M059J (cell line): ENCODE measurements at regions not wholly inside any gene's neighbourhood (a gene's known extent, or its start where the extent isn't known, plus 50 kb on each side); places are given as distances from the start of the nearest gene placed in this dataset.

Experiments used
- DNase-seq: peaks from one replicate; pipeline ENCODE4 v3.0.0-alpha.2; 2012; ENCODE audit warnings: low read depth

DNA sequence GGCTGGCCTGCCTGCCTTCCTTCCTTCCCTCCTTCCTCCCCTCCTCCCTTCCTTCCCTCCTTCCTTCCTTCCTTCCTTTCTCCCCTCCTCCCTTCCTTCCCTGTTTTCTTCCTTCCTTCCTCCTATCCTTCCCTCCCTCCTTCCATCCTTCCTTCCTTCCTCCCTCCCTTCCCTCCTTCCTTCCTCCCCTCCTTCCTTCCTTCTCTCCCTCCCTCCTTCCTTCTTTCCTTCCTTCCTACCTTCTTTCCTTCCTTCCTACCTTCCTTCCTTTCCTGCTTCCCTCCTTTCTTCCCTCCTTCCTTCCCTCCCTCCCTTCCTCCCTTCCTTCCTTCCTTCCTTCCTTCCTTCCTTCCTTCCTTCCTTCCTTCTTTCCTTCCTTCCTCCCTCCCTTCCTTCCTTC is 70.1 kb upstream of the PTGFR start:
- DNase-seq: no peak

DNA sequence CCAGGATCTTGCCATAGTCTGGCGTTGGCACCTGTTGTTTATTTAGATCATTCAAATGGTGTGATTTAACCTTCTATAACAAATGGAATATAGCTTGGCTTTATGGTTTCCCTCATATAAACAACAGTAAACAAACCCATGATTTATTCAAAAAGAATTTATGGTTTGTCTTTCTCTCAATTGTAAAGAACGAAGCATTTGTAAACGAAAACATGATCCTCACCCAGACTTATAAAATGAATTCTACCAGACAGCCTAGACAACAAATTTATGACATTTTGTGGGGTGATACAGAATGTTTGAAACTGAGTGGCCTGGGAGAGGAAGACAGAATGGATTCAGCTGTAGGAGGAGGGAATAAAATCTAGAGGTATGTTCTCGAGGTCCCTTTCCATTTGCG is 66.1 kb upstream of the PTGFR start:
- DNase-seq: peak; percentile 53

DNA sequence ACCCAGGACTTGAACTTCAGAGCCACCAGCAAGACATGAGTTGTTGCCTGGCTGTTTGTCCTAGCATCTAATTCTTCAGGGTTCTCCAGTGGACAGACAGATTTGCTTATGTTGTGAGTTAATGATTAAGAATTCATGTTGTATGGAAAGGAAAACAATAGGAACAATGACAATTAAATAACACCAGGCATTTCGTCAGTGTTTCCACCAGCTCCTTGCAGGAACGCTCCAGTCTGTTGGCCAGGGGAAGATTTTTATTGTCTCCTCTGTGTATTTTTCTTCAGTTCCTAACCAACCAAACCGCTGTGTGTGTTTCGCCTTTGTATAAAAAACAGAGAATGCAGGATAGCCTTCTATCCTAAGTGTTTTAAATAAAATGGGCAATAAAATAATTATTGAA is 64.4 kb upstream of the PTGFR start:
- DNase-seq: no peak

DNA sequence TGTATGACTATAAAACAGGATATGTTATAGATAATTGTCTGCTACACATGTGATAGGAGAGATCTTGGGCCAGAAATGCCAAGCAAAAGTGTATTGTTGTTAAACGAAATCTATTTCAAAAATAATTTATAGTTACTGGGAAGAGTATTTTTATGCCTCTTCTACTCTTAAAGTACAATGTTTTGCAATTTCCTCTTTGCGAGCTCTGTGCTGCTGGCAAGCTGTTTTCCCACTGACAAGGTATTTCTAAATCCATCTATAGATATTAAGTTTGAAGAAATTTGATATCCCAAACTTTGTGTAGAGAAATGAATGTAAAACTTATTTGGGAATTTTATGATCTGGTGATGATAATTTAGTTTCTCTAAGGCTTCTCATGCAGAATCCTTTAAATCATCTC is 63.3 kb upstream of the PTGFR start:
- DNase-seq: no peak

DNA sequence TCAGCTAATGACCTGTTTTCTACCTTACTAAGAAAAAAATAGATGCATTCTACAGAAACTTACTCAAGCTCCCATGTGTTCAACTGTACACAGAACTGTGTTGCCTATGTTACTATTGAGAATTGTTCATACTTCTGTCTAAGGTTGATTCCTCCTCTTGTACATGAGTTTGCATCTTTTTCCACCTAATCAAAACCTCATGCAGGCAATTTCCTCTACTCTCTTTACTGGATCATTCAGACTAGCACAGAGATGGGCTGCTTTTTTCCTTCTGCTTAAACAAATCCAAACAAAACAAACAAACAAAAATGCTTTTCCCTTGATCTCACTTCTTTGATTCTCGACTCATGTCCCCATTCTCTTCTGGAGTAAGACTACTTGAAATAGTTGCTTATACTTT is 58.8 kb upstream of the PTGFR start:
- DNase-seq: no peak

DNA sequence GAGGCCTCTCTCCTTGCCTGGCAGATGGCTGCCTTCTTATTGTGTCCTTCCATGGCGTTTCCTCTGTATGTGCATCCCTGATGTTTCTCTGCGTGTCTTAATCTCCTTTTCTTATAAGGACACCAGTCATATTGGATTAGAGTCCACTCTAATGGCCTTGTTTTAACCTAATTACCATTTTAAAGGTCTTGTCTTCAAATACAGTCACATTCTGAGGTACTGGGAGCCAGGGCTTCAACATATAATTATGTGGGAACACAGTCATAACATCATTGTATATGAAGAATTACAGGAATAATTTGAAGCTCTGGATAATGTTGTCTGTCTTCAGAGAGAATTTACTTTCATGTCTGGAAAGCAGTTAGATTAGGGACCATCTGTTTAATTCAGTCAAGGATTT is 56.4 kb upstream of the PTGFR start:
- no peak for DNase-seq

DNA sequence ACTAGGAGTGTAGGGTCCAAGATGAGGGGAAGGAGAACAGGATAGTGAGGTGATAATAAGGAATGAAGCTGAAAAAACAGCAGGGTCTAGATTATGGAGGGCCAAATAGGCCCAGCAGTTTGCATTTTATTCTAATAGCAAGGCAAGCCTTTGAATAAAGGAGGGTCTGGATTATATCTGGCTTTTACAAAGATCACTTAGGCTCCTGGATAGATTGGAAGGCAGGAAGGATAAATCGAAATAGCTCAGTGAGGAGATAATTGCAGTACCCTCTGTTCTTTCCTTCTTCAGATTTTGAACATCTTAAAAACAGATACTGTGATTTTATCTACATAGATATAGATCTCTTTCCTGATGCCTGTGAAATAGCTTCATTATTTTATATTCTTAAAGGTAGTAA is 53.8 kb upstream of the PTGFR start:
- no peak for DNase-seq

DNA sequence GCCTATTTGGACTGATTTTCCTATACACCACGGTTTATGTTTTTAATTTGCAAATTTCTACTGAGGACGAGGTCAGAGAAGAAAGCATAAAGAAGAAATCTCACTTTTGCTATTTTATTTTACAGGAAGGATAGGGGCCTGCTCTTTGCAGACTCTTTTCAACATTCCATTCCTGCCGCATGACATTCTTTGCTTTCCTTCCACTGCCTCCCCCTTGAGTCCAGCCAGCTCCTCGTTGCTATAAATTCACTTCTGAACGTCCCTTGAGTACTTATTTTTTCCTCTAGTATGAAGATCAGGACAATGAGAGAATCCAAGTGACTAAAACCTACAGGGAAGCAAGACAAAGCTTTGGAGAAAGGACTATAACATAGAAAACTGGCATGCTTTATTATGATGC is 53.4 kb upstream of the PTGFR start:
- no peak for DNase-seq

DNA sequence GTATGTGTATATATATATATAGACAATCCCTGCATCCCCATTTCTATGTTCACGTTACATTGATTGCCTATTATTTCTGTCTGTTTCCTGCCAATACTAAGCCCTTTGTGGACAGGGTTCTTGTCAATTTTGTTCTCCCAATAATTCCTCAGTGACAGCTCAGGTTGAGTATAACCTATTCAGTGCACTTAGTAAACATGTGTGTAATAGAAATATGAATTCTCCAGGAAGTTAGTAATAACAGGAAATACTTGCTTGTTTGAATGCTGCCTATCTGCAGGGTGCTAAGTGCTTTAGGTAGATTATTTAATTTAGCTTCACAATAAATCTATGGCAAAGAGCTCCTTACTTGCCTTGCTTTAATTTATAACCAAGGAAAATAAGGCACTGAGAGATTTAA is 52.8 kb upstream of the PTGFR start:
- no peak for DNase-seq

DNA sequence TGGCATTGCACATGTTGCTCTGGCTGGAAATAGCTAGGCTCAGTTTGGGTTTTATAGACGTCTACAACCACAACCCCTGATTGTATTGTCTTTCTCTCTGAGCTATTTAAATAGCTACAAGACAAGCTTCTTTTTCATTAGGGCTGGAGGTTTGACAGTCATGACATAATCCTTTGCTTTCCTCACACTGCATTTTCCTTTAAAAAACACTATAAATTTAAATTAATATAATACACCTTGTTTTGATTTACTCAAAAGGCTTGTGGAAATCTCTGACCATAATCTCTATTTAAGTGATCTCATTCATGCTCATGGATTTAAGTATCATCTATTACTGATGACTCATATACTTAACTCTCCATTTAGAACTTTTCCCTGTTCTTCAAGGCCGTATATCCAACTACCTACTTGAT is 50.4 kb upstream of the PTGFR start:
- DNase-seq: peak; percentile 87
